ENCODE measurements at regions not wholly inside any gene's neighbourhood (a gene's known extent, or its start where the extent isn't known, plus 50 kb on each side); places are given as distances from the start of the nearest gene placed in this dataset.

DNA sequence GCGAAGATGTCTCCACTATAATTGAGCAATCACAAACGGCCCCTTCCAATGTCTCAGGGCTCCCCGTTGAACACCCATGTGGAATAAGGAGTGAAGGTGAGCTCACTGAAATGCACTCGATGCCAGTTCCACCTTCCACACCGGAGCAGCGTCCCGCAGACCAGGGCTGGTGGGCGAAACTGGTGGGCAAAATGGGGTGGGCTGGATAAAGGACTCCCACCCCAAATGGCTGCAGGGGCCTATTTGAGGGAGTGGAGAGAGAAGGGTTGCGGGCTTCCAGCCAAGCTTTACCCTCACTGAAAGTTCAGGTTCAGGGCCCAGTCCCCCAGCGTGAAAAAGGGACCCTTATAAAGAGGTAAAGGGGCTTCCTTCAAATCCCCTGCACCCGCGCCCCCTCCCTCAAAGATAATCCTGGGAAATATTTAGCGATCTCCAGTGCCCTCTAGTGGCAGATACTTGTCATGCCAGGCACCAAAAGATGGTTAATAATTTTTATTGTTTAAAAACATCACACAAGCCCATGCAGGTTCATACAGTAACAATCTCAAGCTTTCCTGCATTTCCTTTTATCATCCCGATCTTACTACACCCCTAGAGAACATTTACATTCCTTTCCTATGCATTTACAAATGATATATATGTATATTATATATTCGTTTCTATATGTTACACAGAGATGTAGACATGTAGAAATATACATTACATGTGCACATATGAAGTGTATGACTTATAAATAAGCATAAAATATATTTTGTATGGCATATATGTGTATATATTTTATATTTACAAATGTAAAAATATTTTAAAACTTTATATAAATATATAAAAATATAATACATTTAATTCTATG is 58.2 kb upstream of the NKX2-2 start:
- H3K27me3 ChIP-seq (ENCODE audit: control insufficient read depth in 2 of 2, insufficient read depth in 2 of 2, low read length in 2 of 2) = no peaks in the 10 kb centered on the region
- H3K4me1 ChIP-seq (ENCODE audit: control insufficient read depth, extremely low read depth, insufficient read depth, low read length) = no peaks in the 10 kb centered on the region
- H3K36me3 ChIP-seq (ENCODE audit: control insufficient read depth in 2 of 2, extremely low read depth in 1 of 2, insufficient read depth in 2 of 2, low read length in 2 of 2) = no peaks in the 10 kb centered on the region
- H3K9me1 ChIP-seq (replicated peaks; ENCODE audit: control insufficient read depth, extremely low read depth, insufficient read depth, low read length) = no peaks in the 10 kb centered on the region
- H3K9me3 ChIP-seq (replicated peaks; ENCODE audit: control insufficient read depth, insufficient read depth, low read length) = no peaks in the 10 kb centered on the region
- FAIRE-seq (peak; percentile 81), DNase-seq (ENCODE audit: low read depth, low spot score) (peak; percentile 18)
- H3K79me2 ChIP-seq (ENCODE audit: control insufficient read depth, insufficient read depth, low read length) = no peaks in the 10 kb centered on the region
- H3K4me2 ChIP-seq (ENCODE audit: insufficient read depth, low read length) = no peak overlapping the region
- no peak overlapping the region for H2AFZ ChIP-seq (ENCODE audit: low read depth, low read length)
- H4K20me1 ChIP-seq (replicated peaks; ENCODE audit: control insufficient read depth, extremely low read depth, insufficient read depth, low read length) = no peaks in the 10 kb centered on the region
- no peak overlapping the region for H3K9ac ChIP-seq (replicated peaks; ENCODE audit: extremely low read depth, insufficient read depth, low read length)
- dilution Hi-C loops (cut with MboI; ENCODE audit: extremely low pct_ligation_motif_present, low sequenced_read_pairs) (no loop called here), intact Hi-C loops (cut with micrococcal nuclease) (loop anchor here (1.0 to 2.0 kb wide), 4 partner anchors 66 to 735 kb away; no protein-coding TSS in a partner anchor)
- CTCF ChIA-PET = interaction anchor here (0.8 to 4.1 kb wide), 13 partner anchors 10 to 734 kb away, joined by 3 to 41 read pairs (median 9); no protein-coding TSS in a partner anchor
- H3K4me3 ChIP-seq (replicated peaks in 1 of 3; ENCODE audit: insufficient read depth in 1 of 3, low read depth in 1 of 3, low read length in 3 of 3) = no peak overlapping the region
- TF ChIP-seq, protein P1, sequence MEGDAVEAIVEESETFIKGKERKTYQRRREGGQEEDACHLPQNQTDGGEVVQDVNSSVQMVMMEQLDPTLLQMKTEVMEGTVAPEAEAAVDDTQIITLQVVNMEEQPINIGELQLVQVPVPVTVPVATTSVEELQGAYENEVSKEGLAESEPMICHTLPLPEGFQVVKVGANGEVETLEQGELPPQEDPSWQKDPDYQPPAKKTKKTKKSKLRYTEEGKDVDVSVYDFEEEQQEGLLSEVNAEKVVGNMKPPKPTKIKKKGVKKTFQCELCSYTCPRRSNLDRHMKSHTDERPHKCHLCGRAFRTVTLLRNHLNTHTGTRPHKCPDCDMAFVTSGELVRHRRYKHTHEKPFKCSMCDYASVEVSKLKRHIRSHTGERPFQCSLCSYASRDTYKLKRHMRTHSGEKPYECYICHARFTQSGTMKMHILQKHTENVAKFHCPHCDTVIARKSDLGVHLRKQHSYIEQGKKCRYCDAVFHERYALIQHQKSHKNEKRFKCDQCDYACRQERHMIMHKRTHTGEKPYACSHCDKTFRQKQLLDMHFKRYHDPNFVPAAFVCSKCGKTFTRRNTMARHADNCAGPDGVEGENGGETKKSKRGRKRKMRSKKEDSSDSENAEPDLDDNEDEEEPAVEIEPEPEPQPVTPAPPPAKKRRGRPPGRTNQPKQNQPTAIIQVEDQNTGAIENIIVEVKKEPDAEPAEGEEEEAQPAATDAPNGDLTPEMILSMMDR (IDR thresholded peaks at IDR 0.05; ENCODE audit: extremely low read depth in 1 of 2, insufficient read depth in 1 of 2, low read depth in 1 of 2, low read length in 2 of 2) = peak; percentile 63 to 85
- TF ChIP-seq, protein P2, sequence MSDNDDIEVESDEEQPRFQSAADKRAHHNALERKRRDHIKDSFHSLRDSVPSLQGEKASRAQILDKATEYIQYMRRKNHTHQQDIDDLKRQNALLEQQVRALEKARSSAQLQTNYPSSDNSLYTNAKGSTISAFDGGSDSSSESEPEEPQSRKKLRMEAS (IDR thresholded peaks at IDR 0.05; ENCODE audit: insufficient read depth, insufficient read length) = no peak
- TF ChIP-seq EZH2 (IDR thresholded peaks at IDR 0.05; ENCODE audit: borderline replicate concordance, low read depth, low read length, severe bottlenecking) = no peak
- POLR2A ChIA-PET = no interaction called here
- no peak overlapping the region for H3K27ac ChIP-seq (ENCODE audit: insufficient read depth, low read depth, low read length)
- no TSS peak for BruUV-seq (replicated peaks)
